Liver (tissue), 8 donors: ENCODE measurements at regions not wholly inside any gene's neighbourhood (a gene's known extent, or its start where the extent isn't known, plus 50 kb on each side); places are given as distances from the start of the nearest gene placed in this dataset.

Source experiments
- DNase-seq: peaks from one replicate; pipeline ENCODE4 v3.0.0-alpha.2; 2017; ENCODE audit warnings: low spot score
- H3K27ac ChIP-seq, 2 donors: one replicate each; pipeline ENCODE4 v1.7.0; 2013; ENCODE audit warnings: inconsistent platforms in 2 of 2, low read length in 2 of 2, control low read depth in 1 of 2, low read depth in 1 of 2, mild to moderate bottlenecking in 1 of 2
- H3K27me3 ChIP-seq, 4 donors: one replicate each; pipeline versions ENCODE4 v1.6.1 to v1.7.0; 2013; ENCODE audit warnings: low read length in 3 of 4, inconsistent platforms in 1 of 4, mild to moderate bottlenecking in 1 of 4, moderate library complexity in 1 of 4; ENCODE audit not compliant: control insufficient read depth in 4 of 4, insufficient read depth in 4 of 4
- H3K36me3 ChIP-seq, 4 donors: one replicate each; pipeline versions ENCODE4 v1.6.1 to v1.7.0; 2013; ENCODE audit warnings: low read length in 3 of 4, mild to moderate bottlenecking in 3 of 4, low read depth in 1 of 4, moderate library complexity in 1 of 4; ENCODE audit not compliant: control insufficient read depth in 4 of 4, insufficient read depth in 3 of 4
- H3K4me1 ChIP-seq, 4 donors: one replicate each; pipeline versions ENCODE4 v1.6.1 to v1.7.0; 2013; ENCODE audit warnings: low read length in 3 of 4, mild to moderate bottlenecking in 3 of 4, moderate library complexity in 1 of 4; ENCODE audit not compliant: control insufficient read depth in 4 of 4, insufficient read depth in 4 of 4
- H3K4me3 ChIP-seq, 3 donors: one replicate each; pipeline versions ENCODE4 v1.6.1 to v1.7.0; 2013; ENCODE audit warnings: low read length in 3 of 3, control low read depth in 1 of 3, low read depth in 1 of 3, mild to moderate bottlenecking in 1 of 3
- H3K9ac ChIP-seq, 2 donors: one replicate each; pipeline ENCODE4 v1.7.0; 2013; ENCODE audit warnings: low read length in 2 of 2, mild to moderate bottlenecking in 2 of 2, moderate library complexity in 2 of 2, control low read depth in 1 of 2, low read depth in 1 of 2
- H3K9me3 ChIP-seq, 4 donors: one replicate each; pipeline versions ENCODE4 v1.6.1 to v1.7.0; 2013; ENCODE audit warnings: low read length in 3 of 4; ENCODE audit not compliant: control insufficient read depth in 4 of 4
- EGR1 ChIP-seq, 2 donors: IDR thresholded peaks; 2 replicates each; pipeline ENCODE4 v1.6.1; 2016 to 2018; ENCODE audit warnings: antibody characterized with exemption in 2 of 2, low read depth in 2 of 2
- FOXA1 ChIP-seq: IDR thresholded peaks from 2 replicates; pipeline ENCODE4 v1.6.1; 2016; ENCODE audit warnings: antibody characterized with exemption
- FOXA2 ChIP-seq: IDR thresholded peaks from 2 replicates; pipeline ENCODE4 v1.6.1; 2016; ENCODE audit warnings: antibody characterized with exemption
- GABPA ChIP-seq, 2 donors: IDR thresholded peaks in 1 of 2; conservative IDR thresholded peaks in 1 of 2; 2 replicates each; pipeline ENCODE4 v1.6.1; 2016; ENCODE audit warnings: antibody characterized with exemption in 2 of 2, mild to moderate bottlenecking in 1 of 2, moderate library complexity in 1 of 2
- HNF4A ChIP-seq, 2 donors: conservative IDR thresholded peaks; 2 replicates each; pipeline ENCODE4 v1.6.1; 2016; ENCODE audit warnings: antibody characterized with exemption in 2 of 2, mild to moderate bottlenecking in 2 of 2
- HNF4G ChIP-seq: IDR thresholded peaks from 2 replicates; pipeline ENCODE4 v1.6.1; 2016; ENCODE audit warnings: antibody characterized with exemption
- JUND ChIP-seq, 2 donors: IDR thresholded peaks; 2 replicates each; pipeline ENCODE4 v1.6.1; 2016; ENCODE audit warnings: antibody characterized with exemption in 2 of 2
- MAX ChIP-seq: IDR thresholded peaks from 2 replicates; pipeline ENCODE4 v1.6.1; 2016; ENCODE audit warnings: antibody characterized with exemption
- NR2F2 ChIP-seq: IDR thresholded peaks from 2 replicates; pipeline ENCODE4 v1.6.1; 2016; ENCODE audit warnings: antibody characterized with exemption
- RAD21 ChIP-seq, 2 donors: IDR thresholded peaks; 2 replicates each; pipeline ENCODE4 v1.6.1; 2016; ENCODE audit warnings: antibody characterized with exemption in 2 of 2, mild to moderate bottlenecking in 2 of 2
- REST ChIP-seq: IDR thresholded peaks from 2 replicates; pipeline ENCODE4 v1.6.1; 2016; ENCODE audit warnings: antibody characterized with exemption, mild to moderate bottlenecking
- RXRA ChIP-seq, 2 donors: IDR thresholded peaks; 2 replicates each; pipeline ENCODE4 v1.6.1; 2017 to 2018; ENCODE audit warnings: antibody characterized with exemption in 2 of 2, mild to moderate bottlenecking in 1 of 2
- SP1 ChIP-seq: IDR thresholded peaks from 2 replicates; pipeline ENCODE4 v1.6.1; 2018; ENCODE audit warnings: antibody characterized with exemption, mild to moderate bottlenecking
- TAF1 ChIP-seq: conservative IDR thresholded peaks from 2 replicates; pipeline ENCODE4 v1.6.1; 2016; ENCODE audit warnings: antibody characterized with exemption, mild to moderate bottlenecking
- YY1 ChIP-seq: IDR thresholded peaks from 2 replicates; pipeline ENCODE4 v1.6.1; 2016; ENCODE audit warnings: antibody characterized with exemption, mild to moderate bottlenecking
- WGBS: extraction: QIAGEN DNeasy Blood & Tissue Kit; methylation state at CpG from one replicate; pipeline ENCODE4 v1.1.7; 2013; 5-methylcytosine and 5-hydroxymethylcytosine counted together
- TF ChIP-seq, protein P1 (sequence below): IDR thresholded peaks from 2 replicates; pipeline ENCODE4 v1.6.1; 2016; ENCODE audit warnings: antibody characterized with exemption
- TF ChIP-seq, protein P2 (sequence below): fragments of 150-350 bp; IDR thresholded peaks from 2 replicates; pipeline ENCODE4 v1.5.1; 2017; ENCODE audit warnings: improper control_type of control experiment, low read depth, low read length; ENCODE audit not compliant: missing input control
- donor health status: healthy.
- donor health status: healthy.
- donor health status: healthy.
- donor health status: healthy.
- donor health status: healthy.

- Histone ChIP-seq H3K9me3 (peaks cover 0 to 4% (median 0%) of the 10 kb centered on the region in 4 donors), H3K4me3 (no peak overlapping the region), H3K9ac (no peak overlapping the region), H3K27me3 (no peaks in the 10 kb centered on the region), H3K27ac (no peak overlapping the region), H3K4me1 (peaks cover 0 to 6% (median 1%) of the 10 kb centered on the region in 4 donors), H3K36me3 (no peaks in the 10 kb centered on the region)
- no peak for DNase-seq
- 75% methylated on average over 3 of the region's 3 CpGs for WGBS
- TF ChIP-seq REST (no peak), RXRA (IDR thresholded peaks at IDR 0.05) (no peak), FOXA1 (no peak), GABPA (IDR thresholded peaks at IDR 0.05 in 1 of 2, conservative IDR thresholded peaks at IDR 0.05 in 1 of 2) (no peak), HNF4A (conservative IDR thresholded peaks at IDR 0.05) (no peak), HNF4G (no peak), RAD21 (IDR thresholded peaks at IDR 0.05) (no peak), FOXA2 (no peak), NR2F2 (no peak), EGR1 (IDR thresholded peaks at IDR 0.05; ENCODE audit: low read depth in 2 of 2) (no peak), JUND (IDR thresholded peaks at IDR 0.05) (no peak)
- TF ChIP-seq, protein P1, sequence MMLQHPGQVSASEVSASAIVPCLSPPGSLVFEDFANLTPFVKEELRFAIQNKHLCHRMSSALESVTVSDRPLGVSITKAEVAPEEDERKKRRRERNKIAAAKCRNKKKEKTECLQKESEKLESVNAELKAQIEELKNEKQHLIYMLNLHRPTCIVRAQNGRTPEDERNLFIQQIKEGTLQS, result no peak
- TF ChIP-seq, protein P2, sequence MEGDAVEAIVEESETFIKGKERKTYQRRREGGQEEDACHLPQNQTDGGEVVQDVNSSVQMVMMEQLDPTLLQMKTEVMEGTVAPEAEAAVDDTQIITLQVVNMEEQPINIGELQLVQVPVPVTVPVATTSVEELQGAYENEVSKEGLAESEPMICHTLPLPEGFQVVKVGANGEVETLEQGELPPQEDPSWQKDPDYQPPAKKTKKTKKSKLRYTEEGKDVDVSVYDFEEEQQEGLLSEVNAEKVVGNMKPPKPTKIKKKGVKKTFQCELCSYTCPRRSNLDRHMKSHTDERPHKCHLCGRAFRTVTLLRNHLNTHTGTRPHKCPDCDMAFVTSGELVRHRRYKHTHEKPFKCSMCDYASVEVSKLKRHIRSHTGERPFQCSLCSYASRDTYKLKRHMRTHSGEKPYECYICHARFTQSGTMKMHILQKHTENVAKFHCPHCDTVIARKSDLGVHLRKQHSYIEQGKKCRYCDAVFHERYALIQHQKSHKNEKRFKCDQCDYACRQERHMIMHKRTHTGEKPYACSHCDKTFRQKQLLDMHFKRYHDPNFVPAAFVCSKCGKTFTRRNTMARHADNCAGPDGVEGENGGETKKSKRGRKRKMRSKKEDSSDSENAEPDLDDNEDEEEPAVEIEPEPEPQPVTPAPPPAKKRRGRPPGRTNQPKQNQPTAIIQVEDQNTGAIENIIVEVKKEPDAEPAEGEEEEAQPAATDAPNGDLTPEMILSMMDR, result no peak
Observed at GRCh38 chr16:8407351-8407750, 183.0 kb downstream of the TMEM114 start.

DNA sequence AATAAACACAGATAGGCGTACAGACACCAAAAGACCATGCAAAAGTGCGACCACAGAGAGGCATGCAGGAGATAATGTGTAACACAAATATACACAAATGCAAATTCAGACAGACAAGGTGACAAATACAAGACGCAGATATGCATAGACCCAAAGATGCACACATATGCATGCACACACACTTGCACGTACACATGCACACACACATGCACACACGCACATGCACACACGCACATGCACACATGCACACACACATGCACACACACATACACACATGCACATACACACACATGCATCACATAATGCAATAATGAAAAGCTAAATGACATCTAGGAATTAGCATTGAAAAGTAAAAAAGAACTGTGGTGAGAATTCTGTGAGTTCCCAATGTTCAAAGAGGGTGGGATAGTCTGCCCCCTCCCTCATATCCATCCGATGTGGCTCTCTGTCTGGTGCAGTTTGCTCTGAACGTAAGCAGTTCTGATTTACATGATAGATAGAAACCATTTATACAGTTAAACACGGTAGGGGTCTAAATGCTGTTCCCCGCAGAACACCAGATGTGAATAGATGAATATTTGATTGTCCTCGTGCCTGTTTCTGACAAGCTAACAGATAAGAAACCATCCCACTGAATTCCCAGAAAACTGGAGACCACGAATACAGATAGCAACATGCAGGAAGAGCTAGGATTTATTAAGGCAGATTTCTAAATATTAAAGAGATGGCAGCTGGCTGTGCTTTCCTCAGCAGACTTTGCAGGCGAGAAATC, 186.1 kb downstream of the TMEM114 start:
- TF ChIP-seq FOXA1 (no peak), YY1 (no peak), RAD21 (IDR thresholded peaks at IDR 0.05) (no peak), NR2F2 (no peak), REST (no peak), JUND (IDR thresholded peaks at IDR 0.05) (no peak), MAX (no peak), GABPA (IDR thresholded peaks at IDR 0.05 in 1 of 2, conservative IDR thresholded peaks at IDR 0.05 in 1 of 2) (no peak), HNF4G (no peak), TAF1 (no peak), SP1 (no peak)
- DNase-seq, result no peak
- WGBS, result 74% methylated on average over 13 of the region's 13 CpGs

More for the DNA sequence above, 186.1 kb downstream of the TMEM114 start:
- H3K9ac ChIP-seq, result no peak overlapping the region
- H3K27ac ChIP-seq, result no peak overlapping the region
- no peaks in the 10 kb centered on the region for H3K9me3 ChIP-seq
- no peaks in the 10 kb centered on the region for H3K27me3 ChIP-seq
- peaks cover 0 to 6% (median 1%) of the 10 kb centered on the region in 4 donors for H3K4me1 ChIP-seq
- no peak overlapping the region for H3K4me3 ChIP-seq
- H3K36me3 ChIP-seq, result no peaks in the 10 kb centered on the region
